Choroid plexus epithelial cell (primary cell): ENCODE measurements at regions not wholly inside any gene's neighbourhood (a gene's known extent, or its start where the extent isn't known, plus 50 kb on each side); places are given as distances from the start of the nearest gene placed in this dataset.

ENCODE experiments used
- DNase-seq: peaks from one replicate; pipeline ENCODE4 v3.0.0-alpha.2; 2010; ENCODE audit warnings: low read depth
- H3K4me3 ChIP-seq: 2 replicates; pipeline ENCODE4 v1.5.1; 2011; ENCODE audit warnings: low read depth, mild to moderate bottlenecking, control low read depth, low read length, moderate library complexity
- CTCF ChIP-seq: conservative IDR thresholded peaks from 2 replicates; pipeline ENCODE4 v1.5.1; 2011; ENCODE audit warnings: low read depth, mild to moderate bottlenecking, control low read depth, inconsistent platforms, low read length, moderate library complexity

- TF ChIP-seq CTCF, result no peak
- DNase-seq, result no peak
- no peak overlapping the region for H3K4me3 ChIP-seq
Measured at GRCh38 chr19:32257326-32258073, 87.9 kb upstream of the ZNF507 start.

- TF ChIP-seq CTCF, result no peak
- no peak overlapping the region for H3K4me3 ChIP-seq
- no peak for DNase-seq
Measured at GRCh38 chr19:32258167-32258566, 87.2 kb upstream of the ZNF507 start.

GRCh38 chr19:32264568-32264967 lies 80.8 kb upstream of the ZNF507 start:
- DNase-seq, result no peak
- H3K4me3 ChIP-seq, result no peak overlapping the region
- no peak for TF ChIP-seq CTCF

- no peak for TF ChIP-seq CTCF
- H3K4me3 ChIP-seq, result no peak overlapping the region
- DNase-seq, result no peak
Measured at GRCh38 chr19:32265995-32266394, 79.4 kb upstream of the ZNF507 start.

- TF ChIP-seq CTCF, result no peak
Measured at GRCh38 chr19:32266460-32266859, 79.0 kb upstream of the ZNF507 start.

GRCh38 chr19:32268381-32268780 lies 77.0 kb upstream of the ZNF507 start:
- DNase-seq, result no peak
- H3K4me3 ChIP-seq, result no peak overlapping the region
- TF ChIP-seq CTCF, result no peak

More at GRCh38 chr19:32266460-32266859, 79.0 kb upstream of the ZNF507 start:
- no peak for DNase-seq
- no peak overlapping the region for H3K4me3 ChIP-seq

GRCh38 chr19:32269831-32270230 lies 75.6 kb upstream of the ZNF507 start:
- no peak for DNase-seq
- no peak overlapping the region for H3K4me3 ChIP-seq
- TF ChIP-seq CTCF, result no peak
